Small intestine (tissue), 7 donors: ENCODE measurements at regions not wholly inside any gene's neighbourhood (a gene's known extent, or its start where the extent isn't known, plus 50 kb on each side); places are given as distances from the start of the nearest gene placed in this dataset.
A peak's percentile ranks its signal among the peaks of the same experiment; 100 is the strongest.
"Not testable (repeated sequence)": the region's sequence is repeated elsewhere in the genome, so short reads cannot be mapped to it uniquely, and the experiment has no call there.

Experiments
- DNase-seq, 2 donors: peaks; one replicate each; pipeline versions ENCODE4 v3.0.0 to v3.0.0-alpha.2; 2013
- FAIRE-seq: peaks from 2 replicates; lab custom pipeline; 2012; peaks lifted over from hg19 to GRCh38; lab: Jason Lieb, UNC
- H3K27ac ChIP-seq, 3 donors: one replicate each; pipeline ENCODE4 v1.5.1; 2013; ENCODE audit warnings: low read length in 2 of 3, mild to moderate bottlenecking in 2 of 3, control low read depth in 1 of 3, inconsistent platforms in 1 of 3, low read depth in 1 of 3, moderate library complexity in 1 of 3
- H3K27me3 ChIP-seq, 3 donors: one replicate each; pipeline ENCODE4 v1.6.1; 2013; ENCODE audit warnings: low read length in 3 of 3, inconsistent platforms in 1 of 3; ENCODE audit not compliant: control insufficient read depth in 3 of 3, insufficient read depth in 3 of 3
- H3K36me3 ChIP-seq, 3 donors: one replicate each; pipeline ENCODE4 v1.6.1; 2013; ENCODE audit warnings: low read length in 3 of 3, inconsistent platforms in 1 of 3, low read depth in 1 of 3, mild to moderate bottlenecking in 1 of 3, moderate library complexity in 1 of 3; ENCODE audit not compliant: control insufficient read depth in 3 of 3, insufficient read depth in 2 of 3
- H3K4me1 ChIP-seq, 3 donors: one replicate each; pipeline ENCODE4 v1.6.1; 2013; ENCODE audit warnings: low read length in 2 of 3, inconsistent platforms in 1 of 3, low read depth in 1 of 3, mild to moderate bottlenecking in 1 of 3, moderate library complexity in 1 of 3; ENCODE audit not compliant: control insufficient read depth in 3 of 3, insufficient read depth in 2 of 3
- H3K4me3 ChIP-seq, 3 donors: one replicate each; pipeline ENCODE4 v1.5.1; 2013; ENCODE audit warnings: low read length in 3 of 3, control low read depth in 1 of 3, inconsistent platforms in 1 of 3, low read depth in 1 of 3, mild to moderate bottlenecking in 1 of 3, moderate library complexity in 1 of 3
- H3K9me3 ChIP-seq, 2 donors: one replicate each; pipeline ENCODE4 v1.6.1; 2013; ENCODE audit warnings: low read depth in 1 of 2, low read length in 1 of 2; ENCODE audit not compliant: control insufficient read depth in 2 of 2, insufficient read depth in 1 of 2
- WGBS, 3 donors: extraction: QIAGEN DNeasy Blood & Tissue Kit; methylation state at CpG; one replicate each; pipeline ENCODE4 v1.1.7; 2013; 5-methylcytosine and 5-hydroxymethylcytosine counted together
- donor health status: healthy with polysubstance abuse.
- donor health status: control.
- donor health status: control.
- donor health status: Bipolar disorder and iron deficiency.
- donor health status: healthy.

DNA sequence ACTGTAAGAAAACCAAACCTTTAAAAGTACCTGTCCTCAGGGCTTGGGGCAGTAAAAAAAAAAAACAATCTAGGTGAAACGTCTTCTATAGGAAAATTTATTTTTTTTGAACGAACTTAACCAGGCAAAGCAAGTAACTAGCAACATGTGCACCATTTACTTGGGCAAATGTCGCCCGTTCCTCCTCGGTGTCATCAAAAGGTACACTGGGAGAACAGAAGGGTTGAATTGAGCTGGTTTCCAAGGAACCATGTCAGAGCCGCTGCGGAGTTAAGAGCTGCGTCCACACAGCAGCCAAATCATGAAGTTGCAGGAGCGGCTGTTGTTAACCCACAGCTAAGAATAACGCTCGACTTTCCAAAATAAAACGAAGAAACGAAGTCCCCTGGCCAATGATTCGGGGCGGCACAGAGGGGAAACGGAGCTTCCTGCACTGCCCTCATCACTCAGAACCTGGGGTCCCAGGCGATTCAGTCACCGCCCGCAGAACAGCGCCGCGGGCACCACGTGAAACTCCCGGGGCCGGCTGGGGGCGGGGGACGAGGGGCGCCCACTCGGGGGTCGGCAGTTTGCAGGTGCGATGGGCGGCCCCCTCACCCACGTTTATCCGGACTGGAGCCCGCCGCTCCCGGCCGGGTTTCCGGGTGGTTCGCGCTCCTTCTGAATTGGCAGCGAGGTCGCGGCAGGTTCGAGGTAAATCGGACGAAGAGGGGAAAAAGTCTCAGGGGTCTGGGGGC is 53.6 kb upstream of the PLGLB1 start:
- 0 to 1% (median 1%) methylated on average over 13 to 46 of the region's 47 CpGs for WGBS, 3 donors
- peak overlapping the region; percentile 54 to 71 (median 57) for H3K4me3 ChIP-seq
- not testable (repeated sequence) for H3K27me3 ChIP-seq, H3K9me3 ChIP-seq, FAIRE-seq, H3K36me3 ChIP-seq, H3K4me1 ChIP-seq
- DNase-seq: peak in 1 of 2 donors; percentile 34
- peak overlapping the region; percentile 38 to 92 (median 80) for H3K27ac ChIP-seq

DNA sequence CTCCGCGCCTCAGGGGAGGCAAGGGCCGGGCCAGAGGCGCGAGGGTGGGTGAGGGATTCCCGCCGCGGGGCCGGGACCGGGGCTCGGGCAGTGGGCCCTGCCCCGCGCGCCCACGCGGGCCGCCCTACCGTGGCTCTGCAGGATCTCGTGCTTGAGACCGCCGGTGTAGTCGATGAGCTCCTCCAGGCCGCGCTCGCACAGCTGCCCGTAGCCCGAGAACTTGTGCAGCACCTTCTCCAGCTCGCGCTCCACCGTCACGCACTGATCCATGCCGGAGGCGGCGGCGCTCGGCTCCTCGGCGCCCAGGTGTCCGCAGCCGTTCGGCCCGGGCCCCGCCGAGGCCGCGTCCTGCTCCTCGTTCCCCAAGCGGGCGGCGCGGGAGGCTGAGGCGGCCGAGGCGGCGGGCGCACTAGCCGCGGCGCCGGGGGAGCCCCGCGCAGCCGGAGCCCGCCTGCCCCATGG is 54.2 kb upstream of the PLGLB1 start:
- 0% methylated on average over 8 to 62 of the region's 64 CpGs for WGBS, 3 donors

DNA sequence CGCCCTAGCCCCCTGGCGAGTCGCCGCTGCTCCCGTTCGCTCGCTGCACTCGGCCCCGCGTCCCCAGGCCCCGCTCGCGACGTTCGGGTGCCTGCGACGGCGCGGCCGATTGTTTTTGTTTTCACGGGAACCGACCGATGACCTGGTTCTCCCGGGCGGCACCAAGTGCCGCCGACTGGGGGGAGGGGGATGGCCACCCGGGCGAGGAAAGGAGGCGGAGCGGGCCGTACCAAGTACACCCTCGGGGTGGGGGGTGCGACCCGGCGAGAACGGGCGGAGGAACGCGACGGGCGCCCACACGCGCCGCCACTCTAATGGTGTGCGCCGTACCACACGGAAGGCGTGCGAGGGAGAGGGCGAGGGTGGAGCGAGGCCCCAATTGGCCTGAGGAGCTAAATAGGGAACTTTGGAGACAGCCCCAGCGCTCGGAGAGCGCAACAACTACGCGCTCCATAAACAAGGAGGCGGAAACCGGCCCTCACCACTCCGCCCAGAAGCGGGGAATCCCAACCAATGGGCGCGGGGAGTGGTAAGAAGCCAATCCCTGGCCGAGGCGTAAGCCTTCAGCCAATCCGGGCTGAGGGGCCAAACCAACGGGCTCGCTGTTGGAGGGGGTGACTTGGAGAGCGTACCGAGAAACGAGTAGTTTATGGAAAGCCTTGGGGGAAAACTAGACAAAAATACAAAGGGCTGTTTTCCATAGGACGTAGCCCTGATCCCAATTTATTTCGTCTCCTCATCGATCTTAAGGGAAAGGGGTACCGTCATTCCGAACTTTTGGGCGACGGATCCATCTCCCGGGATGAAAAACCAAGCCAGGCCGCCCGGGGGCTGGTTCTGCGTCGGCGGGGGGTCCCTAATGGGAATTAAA is 54.8 kb upstream of the PLGLB1 start:
- peak overlapping the region; percentile 89 to 97 (median 97) for H3K27ac ChIP-seq
- not testable (repeated sequence) for H3K27me3 ChIP-seq, H3K4me1 ChIP-seq, H3K36me3 ChIP-seq, H3K9me3 ChIP-seq, FAIRE-seq
- WGBS, 3 donors: 0 to 1% (median 1%) methylated on average over 36 to 77 of the region's 84 CpGs
- peak overlapping the region; percentile 57 to 71 (median 57) for H3K4me3 ChIP-seq
- peak; percentile 84 to 91 for DNase-seq

More for the DNA sequence above, 54.2 kb upstream of the PLGLB1 start:
- Histone ChIP-seq H3K4me3 (peak overlapping the region; percentile 54 to 71 (median 57)), H3K27ac (peak overlapping the region; percentile 62 to 92 (median 80))
- FAIRE-seq, H3K4me1 ChIP-seq, H3K27me3 ChIP-seq, H3K9me3 ChIP-seq, H3K36me3 ChIP-seq: not testable (repeated sequence)
- DNase-seq: peak; percentile 31 to 63

DNA sequence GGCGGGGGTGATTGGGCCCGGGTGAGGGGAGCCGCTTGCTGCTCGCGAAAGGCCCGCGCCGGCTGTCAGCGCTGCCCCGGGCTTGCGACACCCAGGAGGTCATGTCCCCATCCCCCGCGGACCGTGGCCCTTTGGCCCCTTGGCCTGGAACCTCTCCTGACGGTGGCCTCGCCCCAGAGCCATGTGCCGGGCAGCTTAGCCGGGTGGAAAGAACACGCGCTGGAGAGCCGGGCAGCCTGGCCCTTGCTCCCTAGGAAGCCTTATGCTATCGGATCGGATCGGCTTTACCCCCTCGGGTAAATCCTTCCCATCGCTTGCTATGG is 55.4 kb upstream of the PLGLB1 start:
- not testable (repeated sequence) for FAIRE-seq, H3K27me3 ChIP-seq, H3K9me3 ChIP-seq, H3K4me1 ChIP-seq, DNase-seq, H3K36me3 ChIP-seq
- Histone ChIP-seq H3K27ac (peak overlapping the region; percentile 89 to 97 (median 97)), H3K4me3 (peak overlapping the region in 2 of 3 donors; percentile 54 to 57)
- WGBS, 3 donors: 0% methylated on average over 1 to 2 of the region's 26 CpGs

DNA sequence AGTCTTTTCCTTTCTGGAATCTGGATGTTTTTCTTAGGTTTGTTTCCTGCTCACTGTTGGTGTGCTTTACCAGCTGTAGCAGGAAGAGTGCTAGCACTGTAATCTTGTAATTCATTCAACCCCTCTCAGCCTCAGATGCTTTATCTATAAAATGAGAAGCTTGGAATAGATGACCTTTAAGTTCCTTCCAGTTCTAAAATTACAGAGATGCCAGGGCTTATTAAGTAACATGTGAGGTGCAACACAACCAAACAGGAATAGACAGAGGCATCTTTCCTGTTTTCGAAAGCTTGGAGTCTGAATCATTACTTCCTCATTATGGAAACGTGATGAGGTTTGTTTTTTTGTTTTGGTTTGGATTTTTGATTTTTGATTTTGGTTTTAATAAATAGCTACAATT is 60.1 kb upstream of the PLGLB1 start:
- not testable (repeated sequence) for H3K27me3 ChIP-seq, H3K9me3 ChIP-seq, H3K36me3 ChIP-seq, H3K4me3 ChIP-seq, DNase-seq, FAIRE-seq, H3K27ac ChIP-seq, H3K4me1 ChIP-seq
- no CpG with 5 or more reads among the region's 2 CpGs for WGBS, 3 donors

GRCh38 chr2:87088079-87088478 is 66.4 kb upstream of the PLGLB1 start:
- 91 to 96% (median 96%) methylated on average over 6 of the region's 6 CpGs for WGBS, 3 donors
- H3K4me1 ChIP-seq, H3K36me3 ChIP-seq, H3K27ac ChIP-seq, FAIRE-seq, H3K27me3 ChIP-seq, DNase-seq, H3K4me3 ChIP-seq, H3K9me3 ChIP-seq: not testable (repeated sequence)

DNA sequence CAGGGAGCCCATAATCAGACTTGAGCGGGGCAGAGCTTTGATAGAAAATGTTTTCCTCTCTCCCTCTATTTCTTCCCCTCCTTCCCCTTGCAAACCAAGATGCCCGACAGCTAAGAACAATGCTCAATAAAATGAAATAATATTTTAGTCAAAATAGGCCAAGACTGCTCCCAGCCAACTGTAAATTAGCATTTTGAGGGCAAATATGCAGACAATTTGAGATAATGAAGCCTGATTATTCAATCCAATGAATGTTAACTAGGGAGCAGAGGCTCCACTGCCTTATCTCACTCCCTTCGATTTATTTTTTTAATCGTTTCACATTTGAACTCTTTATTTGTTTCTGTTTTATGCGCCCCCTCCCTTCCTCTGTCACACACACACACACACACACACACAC is 67.8 kb upstream of the PLGLB1 start:
- not testable (repeated sequence) for FAIRE-seq, DNase-seq, H3K27me3 ChIP-seq, H3K27ac ChIP-seq, H3K4me1 ChIP-seq, H3K36me3 ChIP-seq, H3K9me3 ChIP-seq, H3K4me3 ChIP-seq
- WGBS, 3 donors: 90 to 100% (median 94%) methylated on average over 1 to 2 of the region's 5 CpGs

- not testable (repeated sequence) for H3K9me3 ChIP-seq, H3K4me3 ChIP-seq, H3K4me1 ChIP-seq, H3K27me3 ChIP-seq, FAIRE-seq, DNase-seq, H3K36me3 ChIP-seq, H3K27ac ChIP-seq
- WGBS, 3 donors: 84 to 100% (median 100%) methylated on average over 2 to 3 of the region's 7 CpGs
Observed at GRCh38 chr2:87093252-87093651, 71.6 kb upstream of the PLGLB1 start.
